K562 (cell line): ENCODE measurements at regions not wholly inside any gene's neighbourhood (a gene's known extent, or its start where the extent isn't known, plus 50 kb on each side); places are given as distances from the start of the nearest gene placed in this dataset.

ENCODE experiments used
- ARID1B ChIP-seq: fragments of 450-650 bp; IDR thresholded peaks from 2 replicates; pipeline ENCODE4 v1.6.1; 2016; ENCODE audit warnings: antibody characterized with exemption, mild to moderate bottlenecking, inconsistent platforms
- C11orf30 ChIP-seq: fragments of 450-650 bp; IDR thresholded peaks from 2 replicates; pipeline ENCODE4 v1.6.1; 2016; ENCODE audit warnings: low read depth, mild to moderate bottlenecking
- EGR1 ChIP-seq: fragments of 450-650 bp; conservative IDR thresholded peaks from 2 replicates; pipeline ENCODE4 v1.6.1; 2017; ENCODE audit warnings: mild to moderate bottlenecking
- GATAD2B ChIP-seq: fragments of 450-650 bp; IDR thresholded peaks from 2 replicates; pipeline ENCODE4 v1.6.1; 2017; ENCODE audit warnings: mild to moderate bottlenecking, borderline replicate concordance
- HDAC6 ChIP-seq: IDR thresholded peaks from 2 replicates; pipeline ENCODE4 v1.6.1; 2012; ENCODE audit warnings: low read depth, mild to moderate bottlenecking, control low read depth, inconsistent platforms, low read length, moderate library complexity
- HNRNPLL ChIP-seq: fragments of 200-400 bp; formaldehyde crosslinking; IDR thresholded peaks from 2 replicates; pipeline ENCODE4 v1.6.1; 2017; ENCODE audit warnings: low read length, low read depth, mild to moderate bottlenecking; ENCODE audit not compliant: poor library complexity, severe bottlenecking
- KAT7 ChIP-seq: sonication (generic); formaldehyde crosslinking; IDR thresholded peaks from 2 replicates; pipeline ENCODE4 v1.8.0; 2022; ENCODE audit warnings: missing genetic modification reagents, mild to moderate bottlenecking, borderline replicate concordance
- MAFG ChIP-seq: fragments of 450-650 bp; conservative IDR thresholded peaks from 2 replicates; pipeline ENCODE4 v1.6.1; 2016; ENCODE audit warnings: missing genetic modification characterization, missing compliant biosample characterization
- MYNN ChIP-seq, 2 experiments: sonication (generic); formaldehyde crosslinking in 1 of 2; IDR thresholded peaks; 2 replicates each; pipeline versions ENCODE4 v1.5.0 to v1.6.1; 2016 to 2020; ENCODE audit warnings: antibody characterized with exemption in 1 of 2, missing genetic modification reagents in 1 of 2
- PHF20 ChIP-seq: fragments of 450-650 bp; IDR thresholded peaks from 2 replicates; pipeline ENCODE4 v1.6.1; 2018; ENCODE audit not compliant: partially characterized antibody
- PTBP1 ChIP-seq: fragments of 200-400 bp; formaldehyde crosslinking; IDR thresholded peaks from 2 replicates; pipeline ENCODE4 v1.6.1; 2017; ENCODE audit warnings: low read depth, low read length
- RUNX1 ChIP-seq: sonication (generic); IDR thresholded peaks from 2 replicates; pipeline ENCODE4 v1.6.1; 2016; ENCODE audit warnings: antibody characterized with exemption, low read depth
- SIN3A ChIP-seq, 2 experiments: fragments of 150-350 bp in 1 of 2; IDR thresholded peaks; 2 replicates each; pipeline ENCODE4 v1.6.1; 2011 to 2016; ENCODE audit warnings: borderline replicate concordance in 2 of 2, low read depth in 2 of 2, low read length in 2 of 2, mild to moderate bottlenecking in 2 of 2, moderate library complexity in 2 of 2; ENCODE audit not compliant: control insufficient read depth in 1 of 2
- TARDBP ChIP-seq: fragments of 450-650 bp; IDR thresholded peaks from 2 replicates; pipeline ENCODE4 v1.6.1; 2016
- TCF7L2 ChIP-seq: fragments of 150-350 bp; IDR thresholded peaks from 2 replicates; pipeline ENCODE4 v1.6.1; 2016; ENCODE audit warnings: low read depth, mild to moderate bottlenecking, low read length, moderate library complexity
- ZFX ChIP-seq: sonication (generic); formaldehyde crosslinking; IDR thresholded peaks from 2 replicates; pipeline ENCODE4 v1.8.0; 2022; ENCODE audit warnings: mild to moderate bottlenecking, missing genetic modification reagents, moderate library complexity
- ZNF146 ChIP-seq: IDR thresholded peaks from one replicate; pipeline ENCODE4 v1.6.1; 2018; ENCODE audit warnings: missing compliant biosample characterization; ENCODE audit not compliant: unreplicated experiment
- TF ChIP-seq, protein P1 (sequence below): fragments of 450-650 bp; IDR thresholded peaks from 2 replicates; pipeline ENCODE4 v1.6.1; 2018; ENCODE audit warnings: mild to moderate bottlenecking, low read depth; ENCODE audit not compliant: partially characterized antibody
- TF ChIP-seq, protein P2 (sequence below): sonication (generic); formaldehyde crosslinking; IDR thresholded peaks from 2 replicates; pipeline ENCODE4 v1.8.0; 2023; ENCODE audit warnings: mild to moderate bottlenecking, missing genetic modification reagents
- TF ChIP-seq, protein P3 (sequence below): fragments of 200-800 bp; sonication (Bioruptor generic); IDR thresholded peaks from 2 replicates; pipeline ENCODE4 v1.6.1; 2017; ENCODE audit warnings: missing genetic modification characterization, missing compliant biosample characterization

DNA sequence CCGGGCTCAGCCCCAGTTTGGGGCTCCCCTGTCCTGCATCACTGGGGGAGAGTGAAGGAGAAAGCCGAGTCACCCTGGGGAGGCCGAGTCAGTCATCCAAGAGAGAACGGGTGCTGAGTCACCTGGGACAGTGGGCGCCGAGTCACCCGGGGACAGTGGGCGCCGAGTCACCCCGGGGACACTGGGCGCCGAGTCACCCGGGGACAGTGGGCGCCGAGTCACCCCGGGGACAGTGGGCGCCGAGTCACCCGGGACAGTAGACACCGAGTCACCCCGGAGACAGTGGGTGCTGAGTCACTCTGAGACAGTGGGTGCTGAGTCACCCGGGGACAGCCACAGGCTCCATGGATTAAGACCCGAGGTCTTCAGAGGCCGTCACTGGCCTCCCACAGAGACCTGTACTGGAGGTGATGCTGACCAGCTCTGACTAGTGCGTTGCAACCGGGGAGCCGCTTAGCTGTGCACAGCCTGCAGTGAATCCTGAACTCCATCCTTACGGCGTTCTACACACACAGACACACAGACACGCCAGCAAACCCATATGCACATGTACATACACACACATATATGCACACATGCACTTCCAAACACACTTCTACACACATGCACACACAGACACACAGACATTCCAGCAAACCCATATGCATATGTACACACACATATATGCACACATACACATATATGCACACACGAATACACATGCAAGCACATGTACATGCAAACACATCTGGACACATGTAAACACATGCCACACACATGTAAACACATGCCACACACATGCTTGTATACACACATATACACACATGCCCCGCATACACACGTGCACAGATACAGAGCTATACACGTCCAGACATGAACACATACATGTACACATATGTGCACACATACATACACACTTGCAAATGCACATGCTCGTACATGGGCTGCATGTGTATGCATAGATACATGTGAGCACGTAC is 64.9 kb upstream of the GALNT9 start (continued):
- TF ChIP-seq, protein P1, sequence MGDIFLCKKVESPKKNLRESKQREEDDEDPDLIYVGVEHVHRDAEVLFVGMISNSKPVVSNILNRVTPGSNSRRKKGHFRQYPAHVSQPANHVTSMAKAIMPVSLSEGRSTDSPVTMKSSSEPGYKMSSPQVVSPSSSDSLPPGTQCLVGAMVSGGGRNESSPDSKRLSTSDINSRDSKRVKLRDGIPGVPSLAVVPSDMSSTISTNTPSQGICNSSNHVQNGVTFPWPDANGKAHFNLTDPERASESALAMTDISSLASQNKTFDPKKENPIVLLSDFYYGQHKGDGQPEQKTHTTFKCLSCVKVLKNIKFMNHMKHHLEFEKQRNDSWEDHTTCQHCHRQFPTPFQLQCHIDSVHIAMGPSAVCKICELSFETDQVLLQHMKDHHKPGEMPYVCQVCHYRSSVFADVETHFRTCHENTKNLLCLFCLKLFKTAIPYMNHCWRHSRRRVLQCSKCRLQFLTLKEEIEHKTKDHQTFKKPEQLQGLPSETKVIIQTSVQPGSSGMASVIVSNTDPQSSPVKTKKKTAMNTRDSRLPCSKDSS: no peak
- TF ChIP-seq KAT7: no peak
- no peak for TF ChIP-seq MYNN (IDR thresholded peaks at IDR 0.05)
- TF ChIP-seq MYNN (CRISPR knock-in tag; IDR thresholded peaks at IDR 0.05): no peak
- peak; percentile 87; the same call in 1 of the 2 replicates for TF ChIP-seq GATAD2B
- no peak for TF ChIP-seq ZFX (CRISPR knock-in tag)
- peak; percentile 96 for TF ChIP-seq MAFG (tag)
- no peak for TF ChIP-seq RUNX1
- TF ChIP-seq ZNF146 (CRISPR knock-in tag): no peak
- no peak for TF ChIP-seq PTBP1
- TF ChIP-seq PHF20: peak; percentile 70
- TF ChIP-seq, protein P2, sequence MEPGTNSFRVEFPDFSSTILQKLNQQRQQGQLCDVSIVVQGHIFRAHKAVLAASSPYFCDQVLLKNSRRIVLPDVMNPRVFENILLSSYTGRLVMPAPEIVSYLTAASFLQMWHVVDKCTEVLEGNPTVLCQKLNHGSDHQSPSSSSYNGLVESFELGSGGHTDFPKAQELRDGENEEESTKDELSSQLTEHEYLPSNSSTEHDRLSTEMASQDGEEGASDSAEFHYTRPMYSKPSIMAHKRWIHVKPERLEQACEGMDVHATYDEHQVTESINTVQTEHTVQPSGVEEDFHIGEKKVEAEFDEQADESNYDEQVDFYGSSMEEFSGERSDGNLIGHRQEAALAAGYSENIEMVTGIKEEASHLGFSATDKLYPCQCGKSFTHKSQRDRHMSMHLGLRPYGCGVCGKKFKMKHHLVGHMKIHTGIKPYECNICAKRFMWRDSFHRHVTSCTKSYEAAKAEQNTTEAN (CRISPR knock-in tag): no peak
- no peak for TF ChIP-seq TCF7L2
- TF ChIP-seq HNRNPLL: no peak
- no peak for TF ChIP-seq HDAC6
- peak; percentile 39; the same call in 1 of the 2 replicates for TF ChIP-seq ARID1B
- TF ChIP-seq, protein P3, sequence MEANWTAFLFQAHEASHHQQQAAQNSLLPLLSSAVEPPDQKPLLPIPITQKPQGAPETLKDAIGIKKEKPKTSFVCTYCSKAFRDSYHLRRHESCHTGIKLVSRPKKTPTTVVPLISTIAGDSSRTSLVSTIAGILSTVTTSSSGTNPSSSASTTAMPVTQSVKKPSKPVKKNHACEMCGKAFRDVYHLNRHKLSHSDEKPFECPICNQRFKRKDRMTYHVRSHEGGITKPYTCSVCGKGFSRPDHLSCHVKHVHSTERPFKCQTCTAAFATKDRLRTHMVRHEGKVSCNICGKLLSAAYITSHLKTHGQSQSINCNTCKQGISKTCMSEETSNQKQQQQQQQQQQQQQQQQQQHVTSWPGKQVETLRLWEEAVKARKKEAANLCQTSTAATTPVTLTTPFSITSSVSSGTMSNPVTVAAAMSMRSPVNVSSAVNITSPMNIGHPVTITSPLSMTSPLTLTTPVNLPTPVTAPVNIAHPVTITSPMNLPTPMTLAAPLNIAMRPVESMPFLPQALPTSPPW (CRISPR knock-in tag): no peak
- TF ChIP-seq EGR1: 0 out of 2 replicates have a peak, but pooled peaks have one; percentile 12
- peak; percentile 97 for TF ChIP-seq TARDBP
- TF ChIP-seq C11orf30: peak; percentile 90
- TF ChIP-seq SIN3A (IDR thresholded peaks at IDR 0.05; ENCODE audit: borderline replicate concordance in 2 of 2, control insufficient read depth in 1 of 2, low read depth in 2 of 2, low read length in 2 of 2): no peak
